ENCODE measurements at regions not wholly inside any gene's neighbourhood (a gene's known extent, or its start where the extent isn't known, plus 50 kb on each side); places are given as distances from the start of the nearest gene placed in this dataset.

DNA sequence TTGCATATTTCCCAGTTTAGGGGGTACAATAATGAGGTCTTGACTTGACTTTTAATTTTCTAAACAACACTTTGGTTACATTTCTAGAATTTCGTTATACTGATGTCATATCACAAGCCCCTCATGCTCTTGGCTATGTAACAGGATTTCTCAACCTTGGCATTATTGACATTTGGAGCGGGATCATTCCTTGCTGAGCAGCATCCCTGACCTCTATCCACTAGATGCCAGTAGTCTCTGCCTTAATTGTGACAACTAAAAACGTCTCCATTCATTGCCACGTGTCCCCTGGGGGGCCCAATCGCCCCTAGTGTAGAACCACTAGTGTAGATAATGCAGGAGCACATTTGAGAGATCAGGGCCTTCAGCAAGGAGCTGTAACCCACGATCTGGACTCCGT lies 234.2 kb upstream of the MID1 start:
- TF ChIP-seq, protein P1, sequence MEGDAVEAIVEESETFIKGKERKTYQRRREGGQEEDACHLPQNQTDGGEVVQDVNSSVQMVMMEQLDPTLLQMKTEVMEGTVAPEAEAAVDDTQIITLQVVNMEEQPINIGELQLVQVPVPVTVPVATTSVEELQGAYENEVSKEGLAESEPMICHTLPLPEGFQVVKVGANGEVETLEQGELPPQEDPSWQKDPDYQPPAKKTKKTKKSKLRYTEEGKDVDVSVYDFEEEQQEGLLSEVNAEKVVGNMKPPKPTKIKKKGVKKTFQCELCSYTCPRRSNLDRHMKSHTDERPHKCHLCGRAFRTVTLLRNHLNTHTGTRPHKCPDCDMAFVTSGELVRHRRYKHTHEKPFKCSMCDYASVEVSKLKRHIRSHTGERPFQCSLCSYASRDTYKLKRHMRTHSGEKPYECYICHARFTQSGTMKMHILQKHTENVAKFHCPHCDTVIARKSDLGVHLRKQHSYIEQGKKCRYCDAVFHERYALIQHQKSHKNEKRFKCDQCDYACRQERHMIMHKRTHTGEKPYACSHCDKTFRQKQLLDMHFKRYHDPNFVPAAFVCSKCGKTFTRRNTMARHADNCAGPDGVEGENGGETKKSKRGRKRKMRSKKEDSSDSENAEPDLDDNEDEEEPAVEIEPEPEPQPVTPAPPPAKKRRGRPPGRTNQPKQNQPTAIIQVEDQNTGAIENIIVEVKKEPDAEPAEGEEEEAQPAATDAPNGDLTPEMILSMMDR (IDR thresholded peaks at IDR 0.05 in 8 of 11, conservative IDR thresholded peaks at IDR 0.05 in 3 of 11) = no peak
- no peak for TF ChIP-seq POLR2A (IDR thresholded peaks at IDR 0.05)
- TF ChIP-seq POLR2AphosphoS5 (IDR thresholded peaks at IDR 0.05) = no peak

Data from spleen (tissue), 7 donors.